Activated CD4-positive, alpha-beta memory T cell treated with anti-CD3 and anti-CD28 coated beads for 36 hours (primary cell): ENCODE measurements at regions not wholly inside any gene's neighbourhood (a gene's known extent, or its start where the extent isn't known, plus 50 kb on each side); places are given as distances from the start of the nearest gene placed in this dataset.

Experiments used
- CTCF ChIA-PET: fragments of 350-600 bp; sonication (Branson Sonifier 250); formaldehyde crosslinking; loops from one replicate; lab custom pipeline; 2021; ENCODE audit warnings: antibody characterized with exemption, inconsistent platforms; lab: Charles Lee
- POLR2A ChIA-PET: fragments of 350-600 bp; sonication (Branson Sonifier 250); formaldehyde crosslinking; loops from one replicate; lab custom pipeline; 2021; ENCODE audit warnings: antibody characterized with exemption; lab: Charles Lee
- DNase-seq: peaks from one replicate; pipeline ENCODE4 v3.0.0-alpha.2; 2020
- H3K27ac Mint-ChIP-seq: one replicate; pipeline ENCODE4 v1.8.0; 2021; ENCODE audit warnings: mixed read lengths
- H3K27me3 Mint-ChIP-seq: one replicate; pipeline ENCODE4 v1.8.0; 2021; ENCODE audit warnings: mixed read lengths
- H3K36me3 Mint-ChIP-seq: one replicate; pipeline ENCODE4 v1.8.0; 2021; ENCODE audit warnings: mixed read lengths
- H3K4me1 Mint-ChIP-seq: one replicate; pipeline ENCODE4 v1.8.0; 2021; ENCODE audit warnings: low read depth, mixed read lengths
- H3K4me3 Mint-ChIP-seq: one replicate; pipeline ENCODE4 v1.8.0; 2021; ENCODE audit warnings: mild to moderate bottlenecking, mixed read lengths
- H3K9me3 Mint-ChIP-seq: one replicate; pipeline ENCODE4 v1.8.0; 2021; ENCODE audit warnings: mixed read lengths
- intact Hi-C: fragments of 100-400 bp; cut with micrococcal nuclease; formaldehyde crosslinking; loops from one replicate; pipeline ENCODE4 v1.15.1; 2023

- no peak overlapping the region for H3K4me3 Mint-ChIP-seq
- H3K36me3 Mint-ChIP-seq = no peaks in the 10 kb centered on the region
- H3K27ac Mint-ChIP-seq = no peak overlapping the region
- H3K27me3 Mint-ChIP-seq = no peaks in the 10 kb centered on the region
- no peak for DNase-seq
- H3K4me1 Mint-ChIP-seq = no peaks in the 10 kb centered on the region
- peaks cover 2% of the 10 kb centered on the region for H3K9me3 Mint-ChIP-seq
- ChIA-PET CTCF (no interaction called here), POLR2A (no interaction called here)
- intact Hi-C loops = no loop called here
Measured at GRCh38 chr6:22680950-22681349, 111.6 kb downstream of the HDGFL1 start.

- CTCF ChIA-PET = no interaction called here
- peaks cover 2% of the 10 kb centered on the region for H3K9me3 Mint-ChIP-seq
- H3K4me3 Mint-ChIP-seq = no peak overlapping the region
- no peak for DNase-seq
- no peak overlapping the region for H3K27ac Mint-ChIP-seq
- H3K27me3 Mint-ChIP-seq = no peaks in the 10 kb centered on the region
- intact Hi-C loops = no loop called here
- no peaks in the 10 kb centered on the region for H3K36me3 Mint-ChIP-seq
- POLR2A ChIA-PET = no interaction called here
- H3K4me1 Mint-ChIP-seq = no peaks in the 10 kb centered on the region
Measured at GRCh38 chr6:22681761-22682160, 112.4 kb downstream of the HDGFL1 start.

DNA sequence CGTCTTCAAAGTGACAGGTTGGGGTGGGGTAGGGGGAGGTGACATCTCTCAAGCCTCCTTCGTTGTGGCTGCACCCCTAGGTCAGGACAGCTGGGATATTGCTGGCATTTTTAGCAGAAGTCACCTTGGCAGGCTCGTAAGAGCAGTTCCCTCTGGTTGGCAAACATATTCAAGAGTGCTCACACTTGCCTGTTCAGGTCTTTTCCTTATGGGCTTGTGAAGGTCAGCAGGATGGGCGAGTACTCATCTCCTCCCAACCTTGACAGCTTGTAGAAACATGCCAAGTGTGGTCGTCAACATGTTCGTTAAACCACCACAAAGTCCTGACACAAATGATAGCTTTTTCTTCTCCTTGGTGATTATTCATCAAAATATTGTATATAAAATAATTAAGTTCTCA, 113.6 kb downstream of the HDGFL1 start:
- intact Hi-C loops = no loop called here
- POLR2A ChIA-PET = no interaction called here
- no peak for DNase-seq
- H3K9me3 Mint-ChIP-seq = peaks cover 4% of the 10 kb centered on the region
- H3K27me3 Mint-ChIP-seq = no peaks in the 10 kb centered on the region
- H3K27ac Mint-ChIP-seq = no peak overlapping the region
- CTCF ChIA-PET = no interaction called here
- no peak overlapping the region for H3K4me3 Mint-ChIP-seq
- H3K4me1 Mint-ChIP-seq = no peaks in the 10 kb centered on the region
- H3K36me3 Mint-ChIP-seq = no peaks in the 10 kb centered on the region

- DNase-seq = no peak
- intact Hi-C loops = no loop called here
- no peak overlapping the region for H3K4me3 Mint-ChIP-seq
- H3K27ac Mint-ChIP-seq = no peak overlapping the region
- POLR2A ChIA-PET = no interaction called here
- H3K9me3 Mint-ChIP-seq = peaks cover 5% of the 10 kb centered on the region
- H3K4me1 Mint-ChIP-seq = no peaks in the 10 kb centered on the region
- H3K27me3 Mint-ChIP-seq = no peaks in the 10 kb centered on the region
- H3K36me3 Mint-ChIP-seq = no peaks in the 10 kb centered on the region
- CTCF ChIA-PET = no interaction called here
Measured at GRCh38 chr6:22690446-22690845, 121.1 kb downstream of the HDGFL1 start.

DNA sequence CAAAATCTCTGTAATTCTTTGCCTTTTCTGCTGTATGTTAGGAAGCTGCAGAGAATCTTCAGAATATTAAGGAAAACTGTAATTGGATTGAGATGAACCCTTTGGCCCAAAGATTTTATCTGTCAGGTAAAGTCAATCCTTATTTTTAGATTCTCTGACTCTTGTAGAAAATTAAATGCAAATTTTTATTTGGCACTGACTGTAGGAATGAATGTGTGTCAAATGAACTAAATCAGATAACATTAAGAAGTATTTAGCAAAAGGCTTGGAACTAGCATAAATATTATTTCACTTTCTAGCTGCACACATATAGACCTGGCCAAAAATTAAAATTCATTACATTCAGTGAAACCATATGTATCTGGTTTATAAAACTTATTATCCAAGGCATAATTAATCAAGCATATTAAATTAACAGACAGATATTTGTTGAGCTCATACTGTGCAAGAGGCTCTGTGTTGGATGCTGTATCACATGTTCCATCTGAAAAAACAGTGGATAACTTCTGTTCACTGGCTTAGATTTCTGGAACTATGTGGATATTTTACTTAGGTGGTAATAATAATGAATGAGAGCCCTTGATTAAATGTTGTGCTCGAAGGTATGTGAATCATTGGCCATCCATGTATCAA, 124.8 kb downstream of the HDGFL1 start:
- no peak overlapping the region for H3K27ac Mint-ChIP-seq
- no peaks in the 10 kb centered on the region for H3K36me3 Mint-ChIP-seq
- CTCF ChIA-PET = no interaction called here
- H3K4me1 Mint-ChIP-seq = no peaks in the 10 kb centered on the region
- no peak for DNase-seq
- H3K9me3 Mint-ChIP-seq = peaks cover 3% of the 10 kb centered on the region
- no peak overlapping the region for H3K4me3 Mint-ChIP-seq
- POLR2A ChIA-PET = no interaction called here
- no peaks in the 10 kb centered on the region for H3K27me3 Mint-ChIP-seq
- intact Hi-C loops = no loop called here

GRCh38 chr6:22696481-22696880, 127.1 kb downstream of the HDGFL1 start:
- no peaks in the 10 kb centered on the region for H3K9me3 Mint-ChIP-seq
- no peak for DNase-seq
- ChIA-PET CTCF (no interaction called here), POLR2A (no interaction called here)
- intact Hi-C loops = no loop called here
- H3K4me1 Mint-ChIP-seq = no peaks in the 10 kb centered on the region
- no peak overlapping the region for H3K4me3 Mint-ChIP-seq
- no peaks in the 10 kb centered on the region for H3K27me3 Mint-ChIP-seq
- no peak overlapping the region for H3K27ac Mint-ChIP-seq
- no peaks in the 10 kb centered on the region for H3K36me3 Mint-ChIP-seq

GRCh38 chr6:22697306-22697705, 127.9 kb downstream of the HDGFL1 start:
- Mint-ChIP-seq H3K4me3 (no peak overlapping the region), H3K27me3 (no peaks in the 10 kb centered on the region), H3K36me3 (no peaks in the 10 kb centered on the region), H3K4me1 (no peaks in the 10 kb centered on the region), H3K9me3 (no peaks in the 10 kb centered on the region), H3K27ac (no peak overlapping the region)
- ChIA-PET POLR2A (no interaction called here), CTCF (no interaction called here)
- no peak for DNase-seq
- intact Hi-C loops = no loop called here

- no peak overlapping the region for H3K27ac Mint-ChIP-seq
- intact Hi-C loops = no loop called here
- no peaks in the 10 kb centered on the region for H3K27me3 Mint-ChIP-seq
- POLR2A ChIA-PET = no interaction called here
- no peak overlapping the region for H3K4me3 Mint-ChIP-seq
- no peaks in the 10 kb centered on the region for H3K9me3 Mint-ChIP-seq
- CTCF ChIA-PET = no interaction called here
- H3K36me3 Mint-ChIP-seq = no peaks in the 10 kb centered on the region
- no peak for DNase-seq
- no peaks in the 10 kb centered on the region for H3K4me1 Mint-ChIP-seq
Measured at GRCh38 chr6:22699151-22699550, 129.8 kb downstream of the HDGFL1 start.

DNA sequence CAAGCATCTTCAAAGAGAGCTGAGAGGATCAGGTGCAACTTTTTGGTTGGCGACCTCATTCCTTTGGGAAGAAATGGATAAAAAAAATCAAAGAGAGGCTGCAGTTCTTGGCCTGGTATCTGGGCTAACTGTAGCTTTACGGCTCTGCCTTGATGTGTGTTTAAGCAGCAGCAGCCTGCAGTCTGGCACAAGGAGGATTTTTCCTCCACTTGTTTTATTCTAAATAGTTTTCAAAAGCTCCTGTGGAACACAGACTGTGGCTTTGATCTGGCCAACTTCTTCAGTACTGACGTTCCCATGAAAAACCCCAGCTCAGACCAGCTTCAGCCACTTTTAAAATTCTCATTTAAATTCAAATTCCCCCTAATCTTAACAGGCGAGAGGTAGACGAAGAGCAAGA, 137.3 kb downstream of the HDGFL1 start:
- CTCF ChIA-PET = no interaction called here
- POLR2A ChIA-PET = no interaction called here
- intact Hi-C loops = no loop called here
- no peaks in the 10 kb centered on the region for H3K9me3 Mint-ChIP-seq
- no peaks in the 10 kb centered on the region for H3K27me3 Mint-ChIP-seq
- H3K4me3 Mint-ChIP-seq = no peak overlapping the region
- H3K4me1 Mint-ChIP-seq = no peaks in the 10 kb centered on the region
- no peak for DNase-seq
- no peak overlapping the region for H3K27ac Mint-ChIP-seq
- no peaks in the 10 kb centered on the region for H3K36me3 Mint-ChIP-seq

DNA sequence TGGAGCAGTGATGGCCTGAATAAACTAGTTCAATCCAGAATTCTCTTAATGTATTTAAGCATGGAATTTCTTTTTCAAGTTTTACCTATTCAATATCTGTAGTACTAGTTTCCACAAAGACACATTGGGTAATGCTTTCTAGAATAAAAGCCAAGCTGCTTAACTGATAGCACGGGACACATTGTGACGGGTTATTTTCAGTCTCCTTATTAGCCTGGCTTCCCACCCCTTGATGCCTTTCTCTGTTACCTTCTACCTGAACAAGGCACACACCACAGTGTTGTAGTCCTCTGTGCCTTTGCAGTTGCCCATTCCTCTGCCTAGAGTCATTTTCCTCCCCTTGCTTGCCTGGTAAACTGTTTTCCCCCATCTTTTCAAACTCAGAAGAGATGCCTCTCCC, 139.1 kb downstream of the HDGFL1 start:
- intact Hi-C loops = no loop called here
- Mint-ChIP-seq H3K27me3 (no peaks in the 10 kb centered on the region), H3K4me1 (no peaks in the 10 kb centered on the region), H3K27ac (no peak overlapping the region), H3K4me3 (no peak overlapping the region), H3K36me3 (no peaks in the 10 kb centered on the region), H3K9me3 (no peaks in the 10 kb centered on the region)
- CTCF ChIA-PET = no interaction called here
- no peak for DNase-seq
- POLR2A ChIA-PET = no interaction called here

DNA sequence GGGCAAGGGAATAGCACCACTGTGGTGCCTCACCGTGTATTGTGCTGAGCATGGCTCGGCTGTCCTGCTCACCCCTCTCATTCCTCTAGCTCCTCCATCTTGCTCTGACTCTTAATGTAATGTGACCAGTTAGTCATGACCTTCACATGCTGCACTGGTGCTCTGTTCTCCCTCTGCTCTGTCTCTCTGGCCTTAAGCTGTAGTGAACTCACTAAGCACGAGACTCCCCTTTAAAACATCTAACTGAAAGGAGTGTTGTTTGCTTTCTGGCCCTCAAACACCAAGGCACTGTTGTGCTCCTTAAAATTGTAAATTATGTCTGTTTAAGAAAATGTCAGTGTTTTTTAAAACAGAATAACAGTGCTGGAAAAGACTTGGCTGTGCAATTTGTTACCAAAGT, 140.4 kb downstream of the HDGFL1 start:
- no peaks in the 10 kb centered on the region for H3K36me3 Mint-ChIP-seq
- no peak overlapping the region for H3K27ac Mint-ChIP-seq
- ChIA-PET POLR2A (no interaction called here), CTCF (no interaction called here)
- DNase-seq = no peak
- no peaks in the 10 kb centered on the region for H3K4me1 Mint-ChIP-seq
- no peaks in the 10 kb centered on the region for H3K9me3 Mint-ChIP-seq
- no peaks in the 10 kb centered on the region for H3K27me3 Mint-ChIP-seq
- H3K4me3 Mint-ChIP-seq = no peak overlapping the region
- intact Hi-C loops = no loop called here

DNA sequence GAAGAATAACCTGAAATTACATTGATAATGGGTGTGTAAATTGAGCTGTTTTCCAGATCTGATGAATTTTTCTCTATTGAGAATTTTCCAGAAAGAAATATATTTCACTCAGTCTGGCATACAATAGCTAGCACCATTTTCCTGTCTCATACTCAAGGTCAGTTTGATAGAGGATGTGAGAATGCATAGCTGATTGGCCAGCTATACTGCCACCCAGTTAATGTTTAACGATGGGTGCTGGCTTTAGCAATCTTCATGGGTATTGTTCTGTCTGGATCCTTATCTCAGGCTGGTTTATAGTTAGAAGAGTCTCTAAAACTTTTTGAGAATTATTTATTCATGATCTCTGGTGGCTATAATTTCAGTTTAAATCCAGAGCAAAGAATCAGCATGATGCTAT, 147.4 kb downstream of the HDGFL1 start:
- Mint-ChIP-seq H3K4me1 (no peaks in the 10 kb centered on the region), H3K27ac (no peak overlapping the region), H3K27me3 (no peaks in the 10 kb centered on the region), H3K9me3 (no peaks in the 10 kb centered on the region), H3K4me3 (no peak overlapping the region), H3K36me3 (no peaks in the 10 kb centered on the region)
- DNase-seq = no peak
- POLR2A ChIA-PET = no interaction called here
- CTCF ChIA-PET = no interaction called here
- intact Hi-C loops = no loop called here

DNA sequence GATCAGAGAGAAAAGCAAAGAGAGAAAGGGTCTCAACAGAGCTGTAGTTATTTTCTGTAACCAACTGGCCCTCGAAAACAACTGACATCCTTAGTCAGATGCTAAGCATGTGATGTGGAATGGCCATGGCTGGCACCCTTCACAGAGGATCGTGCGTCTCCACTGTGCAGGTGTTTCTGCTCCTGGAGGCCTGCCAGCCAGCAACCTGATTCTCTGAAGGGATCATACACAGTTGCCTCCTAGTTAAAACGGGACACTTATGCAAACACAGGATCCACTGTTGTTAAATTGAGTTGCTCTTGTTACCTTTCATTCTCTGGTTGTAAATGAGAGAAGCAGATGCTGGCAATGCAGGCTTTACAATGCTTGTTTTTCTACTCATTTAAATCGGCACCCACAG, 148.5 kb downstream of the HDGFL1 start:
- intact Hi-C loops = no loop called here
- Mint-ChIP-seq H3K27me3 (no peaks in the 10 kb centered on the region), H3K4me3 (no peak overlapping the region), H3K4me1 (no peaks in the 10 kb centered on the region), H3K9me3 (peaks cover 3% of the 10 kb centered on the region), H3K27ac (no peak overlapping the region), H3K36me3 (no peaks in the 10 kb centered on the region)
- no peak for DNase-seq
- POLR2A ChIA-PET = no interaction called here
- CTCF ChIA-PET = no interaction called here
